CD4-positive, alpha-beta T cell (primary cell): ENCODE measurements at regions not wholly inside any gene's neighbourhood (a gene's known extent, or its start where the extent isn't known, plus 50 kb on each side); places are given as distances from the start of the nearest gene placed in this dataset.

Experiments used
- ATAC-seq: fragments of 200-7000 bp; cut with Tn5 transposase; one replicate; pipeline ENCODE4 v1.10.0; 2022; ENCODE audit warnings: mild to moderate bottlenecking; ENCODE audit not compliant: poor library complexity
- CTCF ChIA-PET: fragments of 350-600 bp; sonication (Branson Sonifier 250); formaldehyde crosslinking; loops from one replicate; lab custom pipeline; 2021; ENCODE audit warnings: antibody characterized with exemption, inconsistent platforms; lab: Charles Lee
- POLR2A ChIA-PET: fragments of 350-600 bp; sonication (Branson Sonifier 250); formaldehyde crosslinking; loops from one replicate; lab custom pipeline; 2021; ENCODE audit warnings: antibody characterized with exemption, inconsistent platforms; lab: Charles Lee
- DNase-seq, 14 experiments: peaks; one replicate each; pipeline ENCODE4 v3.0.0-alpha.2; 2013 to 2020; ENCODE audit warnings: mixed read lengths in 2 of 14
- H3K27ac ChIP-seq, 2 donors: one replicate each; pipeline versions ENCODE4 v1.5.1 to v1.7.0; 2013; ENCODE audit warnings: low read length in 2 of 2, low read depth in 1 of 2, mild to moderate bottlenecking in 1 of 2
- H3K27me3 ChIP-seq, 2 experiments: 1 replicate in 1 of 2; 2 replicates in 1 of 2; pipeline versions ENCODE4 v1.6.1 to v1.7.0; 2013; ENCODE audit warnings: low read length in 2 of 2, control low read depth in 1 of 2, mild to moderate bottlenecking in 1 of 2, moderate library complexity in 1 of 2; ENCODE audit not compliant: insufficient read depth in 2 of 2, control insufficient read depth in 1 of 2
- H3K36me3 ChIP-seq: one replicate; pipeline ENCODE4 v1.6.1; 2013; ENCODE audit warnings: low read length, control low read depth; ENCODE audit not compliant: insufficient read depth
- H3K4me1 ChIP-seq: one replicate; pipeline ENCODE4 v1.6.1; 2013; ENCODE audit warnings: low read length, control low read depth; ENCODE audit not compliant: insufficient read depth
- H3K4me3 ChIP-seq: one replicate; pipeline ENCODE4 v1.5.1; 2013; ENCODE audit warnings: mild to moderate bottlenecking, low read length, moderate library complexity
- H3K9me3 ChIP-seq, 2 experiments: 1 replicate in 1 of 2; 2 replicates in 1 of 2; pipeline versions ENCODE4 v1.6.1 to v1.7.0; 2013; ENCODE audit warnings: low read length in 2 of 2, mild to moderate bottlenecking in 2 of 2, control low read depth in 1 of 2, moderate library complexity in 1 of 2; ENCODE audit not compliant: control insufficient read depth in 1 of 2, insufficient read depth in 1 of 2
- H3K27ac Mint-ChIP-seq: one replicate; pipeline ENCODE4 v1.8.0; 2020; ENCODE audit warnings: mixed read lengths
- H3K27me3 Mint-ChIP-seq: one replicate; pipeline ENCODE4 v1.8.0; 2021; ENCODE audit warnings: mixed read lengths
- H3K36me3 Mint-ChIP-seq: one replicate; pipeline ENCODE4 v1.8.0; 2021; ENCODE audit warnings: low read depth, mixed read lengths
- H3K4me1 Mint-ChIP-seq: one replicate; pipeline ENCODE4 v1.8.0; 2021; ENCODE audit warnings: low read depth, mixed read lengths
- H3K4me3 Mint-ChIP-seq: one replicate; pipeline ENCODE4 v1.8.0; 2020; ENCODE audit warnings: mild to moderate bottlenecking, mixed read lengths
- H3K9me3 Mint-ChIP-seq: one replicate; pipeline ENCODE4 v1.8.0; 2020; ENCODE audit warnings: mixed read lengths
- CTCF ChIP-seq: fragments of 200-600 bp; IDR thresholded peaks from one replicate; pipeline ENCODE4 v1.8.0; 2022; ENCODE audit warnings: antibody characterized with exemption, mild to moderate bottlenecking
- intact Hi-C, 2 experiments: fragments of 100-400 bp; cut with DNase I in 1 of 2; cut with micrococcal nuclease in 1 of 2; formaldehyde crosslinking; loops; one replicate each; pipeline versions ENCODE4 v1.15.1 to v1.9.0; 2023 to 2025; cut with DNase I, micrococcal nuclease

GRCh38 chr4:164509951-164510350 is 244.0 kb upstream of the SMIM31 start:
- intact Hi-C loops = no loop called here
- CTCF ChIA-PET = no interaction called here
- H3K4me1 ChIP-seq = no peaks in the 10 kb centered on the region
- TF ChIP-seq CTCF = no peak
- POLR2A ChIA-PET = no interaction called here
- peaks cover 4% of the 10 kb centered on the region for H3K27me3 Mint-ChIP-seq
- no peak overlapping the region for H3K4me3 Mint-ChIP-seq
- no peak overlapping the region for H3K27ac Mint-ChIP-seq
- H3K9me3 ChIP-seq = no peaks in the 10 kb centered on the region
- no peaks in the 10 kb centered on the region for H3K9me3 Mint-ChIP-seq
- H3K27me3 ChIP-seq = no peaks in the 10 kb centered on the region
- H3K36me3 ChIP-seq = no peaks in the 10 kb centered on the region
- no peak overlapping the region for H3K4me3 ChIP-seq
- no peaks in the 10 kb centered on the region for H3K4me1 Mint-ChIP-seq
- no peaks in the 10 kb centered on the region for H3K36me3 Mint-ChIP-seq
- ATAC-seq (no peak), DNase-seq (no peak)
- H3K27ac ChIP-seq = no peak overlapping the region

GRCh38 chr4:164512124-164512523 is 241.8 kb upstream of the SMIM31 start:
- Histone ChIP-seq H3K4me1 (no peaks in the 10 kb centered on the region), H3K27ac (no peak overlapping the region), H3K36me3 (no peaks in the 10 kb centered on the region), H3K27me3 (no peaks in the 10 kb centered on the region), H3K4me3 (no peak overlapping the region), H3K9me3 (no peaks in the 10 kb centered on the region)
- Mint-ChIP-seq H3K27me3 (no peaks in the 10 kb centered on the region), H3K27ac (no peak overlapping the region), H3K36me3 (no peaks in the 10 kb centered on the region), H3K9me3 (no peaks in the 10 kb centered on the region), H3K4me1 (no peaks in the 10 kb centered on the region), H3K4me3 (no peak overlapping the region)
- DNase-seq = no peak
- no peak for ATAC-seq
- TF ChIP-seq CTCF = no peak
- ChIA-PET POLR2A (no interaction called here), CTCF (no interaction called here)
- intact Hi-C loops = no loop called here

DNA sequence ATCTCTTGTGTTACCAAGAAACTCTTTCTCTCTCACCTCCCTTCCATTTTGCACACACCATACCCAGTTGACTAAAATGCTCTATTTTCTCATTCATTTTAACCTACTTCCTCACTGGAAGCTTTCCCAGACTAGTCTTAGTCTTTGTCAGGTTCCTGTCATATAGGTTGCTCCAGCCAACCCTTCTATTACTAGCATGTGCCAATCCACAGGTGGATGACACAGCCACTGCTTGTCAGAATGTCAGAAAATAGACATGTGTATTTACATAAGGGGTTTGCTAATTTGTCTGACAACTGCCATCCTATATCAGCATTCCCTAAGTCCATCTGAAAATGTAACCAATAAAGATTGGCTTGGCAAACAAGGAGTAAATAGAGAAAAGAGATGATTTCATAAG is 239.2 kb upstream of the SMIM31 start:
- intact Hi-C loops = no loop called here
- H3K27me3 Mint-ChIP-seq = no peaks in the 10 kb centered on the region
- H3K4me3 Mint-ChIP-seq = no peak overlapping the region
- H3K36me3 Mint-ChIP-seq = no peaks in the 10 kb centered on the region
- Histone ChIP-seq H3K4me3 (no peak overlapping the region), H3K27me3 (no peaks in the 10 kb centered on the region), H3K4me1 (no peaks in the 10 kb centered on the region), H3K9me3 (no peaks in the 10 kb centered on the region), H3K27ac (no peak overlapping the region), H3K36me3 (no peaks in the 10 kb centered on the region)
- no peaks in the 10 kb centered on the region for H3K4me1 Mint-ChIP-seq
- H3K9me3 Mint-ChIP-seq = no peaks in the 10 kb centered on the region
- POLR2A ChIA-PET = no interaction called here
- DNase-seq = no peak
- H3K27ac Mint-ChIP-seq = no peak overlapping the region
- CTCF ChIA-PET = no interaction called here
- no peak for TF ChIP-seq CTCF
- no peak for ATAC-seq
